ENCODE measurements at regions not wholly inside any gene's neighbourhood (a gene's known extent, or its start where the extent isn't known, plus 50 kb on each side); places are given as distances from the start of the nearest gene placed in this dataset.

- no peak for TF ChIP-seq CTCF (IDR thresholded peaks at IDR 0.05)
- TF ChIP-seq POLR2AphosphoS5 (IDR thresholded peaks at IDR 0.05): no peak
- TF ChIP-seq POLR2A (IDR thresholded peaks at IDR 0.05): no peak
- TF ChIP-seq EP300 (IDR thresholded peaks at IDR 0.05): no peak
Measured at GRCh38 chr10:37448161-37448560, 322.8 kb downstream of the ANKRD30A start.
